NT2/D1 (cell line): ENCODE measurements at regions not wholly inside any gene's neighbourhood (a gene's known extent, or its start where the extent isn't known, plus 50 kb on each side); places are given as distances from the start of the nearest gene placed in this dataset.
"Not testable (repeated sequence)": the region's sequence is repeated elsewhere in the genome, so short reads cannot be mapped to it uniquely, and the experiment has no call there.

Experiments
- DNase-seq: peaks from one replicate; pipeline ENCODE4 v3.0.0-alpha.2; 2011; ENCODE audit warnings: low read depth, low spot score
- H3K27me3 ChIP-seq: 2 replicates; pipeline ENCODE4 v1.6.0; 2011; ENCODE audit warnings: mild to moderate bottlenecking; ENCODE audit not compliant: insufficient read length, insufficient read depth
- H3K36me3 ChIP-seq: 2 replicates; pipeline ENCODE4 v1.6.1; 2011; ENCODE audit warnings: mild to moderate bottlenecking, low read length, mixed read lengths; ENCODE audit not compliant: insufficient read depth, insufficient read length
- H3K4me1 ChIP-seq: 2 replicates; pipeline ENCODE4 v1.5.1; 2011; ENCODE audit not compliant: insufficient read depth, insufficient read length
- H3K4me3 ChIP-seq: 2 replicates; pipeline ENCODE4 v1.5.1; 2011; ENCODE audit warnings: low read depth; ENCODE audit not compliant: insufficient read length
- H3K9ac ChIP-seq: 2 replicates; pipeline ENCODE4 v1.6.0; 2011; ENCODE audit warnings: low read depth; ENCODE audit not compliant: insufficient read length
- H3K9me3 ChIP-seq: 2 replicates; pipeline ENCODE4 v1.5.1; 2011; ENCODE audit warnings: mild to moderate bottlenecking, low read length; ENCODE audit not compliant: insufficient read depth
- SUZ12 ChIP-seq: IDR thresholded peaks from 2 replicates; pipeline ENCODE4 v1.6.1; 2011; ENCODE audit not compliant: insufficient read length, insufficient read depth; ENCODE audit errors: extremely low read depth
- YY1 ChIP-seq: IDR thresholded peaks from 2 replicates; pipeline ENCODE4 v1.6.1; 2011; ENCODE audit not compliant: insufficient read length, insufficient read depth
- ZNF274 ChIP-seq: IDR thresholded peaks from 2 replicates; pipeline ENCODE4 v1.6.1; 2011; ENCODE audit warnings: mild to moderate bottlenecking, low read depth, low read length

- no peak overlapping the region for H3K4me3 ChIP-seq
- H3K36me3 ChIP-seq: no peaks in the 10 kb centered on the region
- H3K9me3 ChIP-seq: no peaks in the 10 kb centered on the region
- TF ChIP-seq YY1: no peak
- no peak for TF ChIP-seq SUZ12
- no peak for TF ChIP-seq ZNF274
- no peak for DNase-seq
- no peak overlapping the region for H3K9ac ChIP-seq
- H3K4me1 ChIP-seq: no peaks in the 10 kb centered on the region
- H3K27me3 ChIP-seq: no peaks in the 10 kb centered on the region
Measured at GRCh38 chr16:60640038-60640437, 1396.2 kb downstream of the CDH8 start.

GRCh38 chr16:60636636-60637035 is 1399.6 kb downstream of the CDH8 start:
- not testable (repeated sequence) for H3K4me3 ChIP-seq, H3K9ac ChIP-seq, H3K4me1 ChIP-seq, H3K36me3 ChIP-seq, DNase-seq, H3K9me3 ChIP-seq, H3K27me3 ChIP-seq

GRCh38 chr16:60636117-60636516 is 1400.1 kb downstream of the CDH8 start:
- no peak overlapping the region for H3K9ac ChIP-seq
- H3K27me3 ChIP-seq: no peaks in the 10 kb centered on the region
- no peak for DNase-seq
- peaks cover 8% of the 10 kb centered on the region; the same call in 1 of the 2 replicates for H3K9me3 ChIP-seq
- no peak for TF ChIP-seq ZNF274
- H3K4me3 ChIP-seq: no peak overlapping the region
- no peaks in the 10 kb centered on the region for H3K4me1 ChIP-seq
- no peaks in the 10 kb centered on the region for H3K36me3 ChIP-seq

GRCh38 chr16:60635548-60635947 is 1400.7 kb downstream of the CDH8 start:
- H3K36me3 ChIP-seq: no peaks in the 10 kb centered on the region
- TF ChIP-seq SUZ12: no peak
- no peak for TF ChIP-seq YY1
- TF ChIP-seq ZNF274: no peak
- H3K9me3 ChIP-seq: peaks cover 8% of the 10 kb centered on the region; the same call in 1 of the 2 replicates
- DNase-seq: no peak
- no peak overlapping the region for H3K4me3 ChIP-seq
- no peak overlapping the region for H3K9ac ChIP-seq
- no peaks in the 10 kb centered on the region for H3K27me3 ChIP-seq
- no peaks in the 10 kb centered on the region for H3K4me1 ChIP-seq

GRCh38 chr16:60611844-60612243 is 1424.4 kb downstream of the CDH8 start:
- no peaks in the 10 kb centered on the region for H3K4me1 ChIP-seq
- no peaks in the 10 kb centered on the region for H3K36me3 ChIP-seq
- DNase-seq: no peak
- H3K27me3 ChIP-seq: no peaks in the 10 kb centered on the region
- no peak overlapping the region for H3K9ac ChIP-seq
- no peak overlapping the region for H3K4me3 ChIP-seq
- TF ChIP-seq SUZ12 (no peak), ZNF274 (no peak), YY1 (no peak)
- H3K9me3 ChIP-seq: no peaks in the 10 kb centered on the region

- Histone ChIP-seq H3K36me3 (no peaks in the 10 kb centered on the region), H3K9me3 (no peaks in the 10 kb centered on the region), H3K4me3 (no peak overlapping the region), H3K4me1 (no peaks in the 10 kb centered on the region), H3K9ac (no peak overlapping the region), H3K27me3 (no peaks in the 10 kb centered on the region)
- TF ChIP-seq SUZ12 (no peak), YY1 (no peak), ZNF274 (no peak)
- no peak for DNase-seq
Measured at GRCh38 chr16:60608971-60609370, 1427.3 kb downstream of the CDH8 start.

GRCh38 chr16:60605652-60606051 is 1430.6 kb downstream of the CDH8 start:
- H3K4me3 ChIP-seq, H3K36me3 ChIP-seq, H3K9ac ChIP-seq, DNase-seq, H3K9me3 ChIP-seq, H3K27me3 ChIP-seq, H3K4me1 ChIP-seq: not testable (repeated sequence)

GRCh38 chr16:60605176-60605575 is 1431.1 kb downstream of the CDH8 start:
- H3K4me1 ChIP-seq: no peaks in the 10 kb centered on the region
- TF ChIP-seq YY1: no peak
- TF ChIP-seq SUZ12: no peak
- TF ChIP-seq ZNF274: no peak
- H3K27me3 ChIP-seq: no peaks in the 10 kb centered on the region
- no peak overlapping the region for H3K4me3 ChIP-seq
- no peaks in the 10 kb centered on the region for H3K36me3 ChIP-seq
- no peak for DNase-seq
- H3K9me3 ChIP-seq: no peaks in the 10 kb centered on the region
- no peak overlapping the region for H3K9ac ChIP-seq
